ENCODE measurements at regions not wholly inside any gene's neighbourhood (a gene's known extent, or its start where the extent isn't known, plus 50 kb on each side); places are given as distances from the start of the nearest gene placed in this dataset.

DNA sequence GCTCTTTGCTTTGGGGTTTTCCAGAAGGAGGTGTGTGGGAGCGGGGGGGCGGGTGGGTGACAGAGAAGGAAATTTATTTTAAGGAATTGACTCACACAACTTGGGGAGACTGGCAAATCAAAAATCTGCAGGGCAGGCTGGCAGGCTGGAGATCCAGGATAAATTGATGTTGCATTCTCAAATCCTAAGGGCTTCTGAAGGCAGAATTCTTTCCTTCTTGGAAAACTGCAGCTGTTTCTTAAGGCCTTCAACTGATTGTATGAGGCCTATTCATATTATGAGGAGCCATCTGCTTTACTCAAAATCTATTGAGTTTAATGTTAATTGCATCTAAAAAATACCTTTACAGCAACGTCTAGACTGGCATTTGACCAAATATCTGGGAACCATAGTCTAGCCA is 1528.8 kb upstream of the LRRTM3 start (continued):
- TF ChIP-seq, protein P1, sequence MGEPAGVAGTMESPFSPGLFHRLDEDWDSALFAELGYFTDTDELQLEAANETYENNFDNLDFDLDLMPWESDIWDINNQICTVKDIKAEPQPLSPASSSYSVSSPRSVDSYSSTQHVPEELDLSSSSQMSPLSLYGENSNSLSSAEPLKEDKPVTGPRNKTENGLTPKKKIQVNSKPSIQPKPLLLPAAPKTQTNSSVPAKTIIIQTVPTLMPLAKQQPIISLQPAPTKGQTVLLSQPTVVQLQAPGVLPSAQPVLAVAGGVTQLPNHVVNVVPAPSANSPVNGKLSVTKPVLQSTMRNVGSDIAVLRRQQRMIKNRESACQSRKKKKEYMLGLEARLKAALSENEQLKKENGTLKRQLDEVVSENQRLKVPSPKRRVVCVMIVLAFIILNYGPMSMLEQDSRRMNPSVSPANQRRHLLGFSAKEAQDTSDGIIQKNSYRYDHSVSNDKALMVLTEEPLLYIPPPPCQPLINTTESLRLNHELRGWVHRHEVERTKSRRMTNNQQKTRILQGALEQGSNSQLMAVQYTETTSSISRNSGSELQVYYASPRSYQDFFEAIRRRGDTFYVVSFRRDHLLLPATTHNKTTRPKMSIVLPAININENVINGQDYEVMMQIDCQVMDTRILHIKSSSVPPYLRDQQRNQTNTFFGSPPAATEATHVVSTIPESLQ (CRISPR knock-in tag; conservative IDR thresholded peaks at IDR 0.05): no peak
- TF ChIP-seq EP300 (IDR thresholded peaks at IDR 0.05; ENCODE audit: low read depth in 2 of 2, low read length in 2 of 2) (no peak), EP300 (CRISPR knock-in tag; IDR thresholded peaks at IDR 0.05; ENCODE audit: borderline replicate concordance) (no peak), DMAP1 (CRISPR knock-in tag; IDR thresholded peaks at IDR 0.05) (no peak), ZNF556 (CRISPR knock-in tag; IDR thresholded peaks at IDR 0.05; ENCODE audit: borderline replicate concordance) (no peak), ZNF232 (CRISPR knock-in tag; IDR thresholded peaks at IDR 0.05; ENCODE audit: borderline replicate concordance) (no peak)

DNA sequence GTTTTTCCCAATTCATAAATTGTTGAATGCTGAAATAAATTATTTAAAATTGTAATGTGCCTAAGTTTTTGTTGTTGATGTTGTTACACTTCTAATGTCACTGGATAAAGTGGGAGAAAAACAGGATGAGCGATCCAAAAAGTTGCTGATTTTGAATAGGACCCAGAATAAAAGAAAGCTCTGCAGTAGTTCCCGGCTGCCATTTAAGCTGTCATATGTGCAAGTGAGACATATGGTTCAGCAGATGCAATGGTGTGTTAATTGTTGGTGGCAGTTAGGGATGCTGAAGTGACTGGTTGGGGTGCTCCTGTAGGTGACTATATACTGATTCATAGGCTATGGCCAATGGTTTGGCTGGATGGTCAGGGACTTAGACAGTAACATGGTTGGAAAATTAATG is 1517.4 kb upstream of the LRRTM3 start:
- Histone ChIP-seq H3K27ac (ENCODE audit: extremely low read length, insufficient read depth, low read length) (no peak overlapping the region), H3K4me3 (replicated peaks in 1 of 3; ENCODE audit: insufficient read depth in 1 of 3, low read depth in 2 of 3, low read length in 3 of 3) (no peak overlapping the region), H2AFZ (ENCODE audit: low read length) (no peak overlapping the region), H3K9me3 (ENCODE audit: low read length) (no peaks in the 10 kb centered on the region), H3K9ac (ENCODE audit: insufficient read depth, low read depth, low read length) (no peak overlapping the region), H3K27me3 (ENCODE audit: control insufficient read depth in 1 of 2, insufficient read depth in 2 of 2, low read length in 2 of 2) (no peaks in the 10 kb centered on the region), H3K36me3 (replicated peaks in 1 of 2; ENCODE audit: control insufficient read depth in 1 of 2, insufficient read depth in 2 of 2, low read length in 2 of 2) (no peaks in the 10 kb centered on the region), H3K4me1 (ENCODE audit: insufficient read depth, low read length) (no peaks in the 10 kb centered on the region), H3K4me2 (ENCODE audit: low read depth, low read length) (no peak overlapping the region), H3K79me2 (ENCODE audit: insufficient read depth, low read length) (no peaks in the 10 kb centered on the region), H4K20me1 (ENCODE audit: insufficient read depth, low read length) (no peaks in the 10 kb centered on the region)
- in situ Hi-C loops (cut with HindIII; ENCODE audit: extremely low pct_ligation_motif_present, low pct_unique_long_range_greater_than_20kb) (no loop called here), intact Hi-C loops (cut with micrococcal nuclease; ENCODE audit: unreplicated experiment) (no loop called here)
- no peak for DNase-seq (ENCODE audit: low spot score)
- POLR2A ChIA-PET: no interaction called here
- ATAC-seq: no peak
- no TSS peak for BruUV-seq (replicated peaks)
- WGBS (ENCODE audit: low lambda C conversion rate): 2% methylated on average over 2 of the region's 2 CpGs
- FAIRE-seq: no peak
- CTCF ChIA-PET (ENCODE audit: low intra/inter-chr PET ratio, low total read pairs): no interaction called here
- TF ChIP-seq, protein P2, sequence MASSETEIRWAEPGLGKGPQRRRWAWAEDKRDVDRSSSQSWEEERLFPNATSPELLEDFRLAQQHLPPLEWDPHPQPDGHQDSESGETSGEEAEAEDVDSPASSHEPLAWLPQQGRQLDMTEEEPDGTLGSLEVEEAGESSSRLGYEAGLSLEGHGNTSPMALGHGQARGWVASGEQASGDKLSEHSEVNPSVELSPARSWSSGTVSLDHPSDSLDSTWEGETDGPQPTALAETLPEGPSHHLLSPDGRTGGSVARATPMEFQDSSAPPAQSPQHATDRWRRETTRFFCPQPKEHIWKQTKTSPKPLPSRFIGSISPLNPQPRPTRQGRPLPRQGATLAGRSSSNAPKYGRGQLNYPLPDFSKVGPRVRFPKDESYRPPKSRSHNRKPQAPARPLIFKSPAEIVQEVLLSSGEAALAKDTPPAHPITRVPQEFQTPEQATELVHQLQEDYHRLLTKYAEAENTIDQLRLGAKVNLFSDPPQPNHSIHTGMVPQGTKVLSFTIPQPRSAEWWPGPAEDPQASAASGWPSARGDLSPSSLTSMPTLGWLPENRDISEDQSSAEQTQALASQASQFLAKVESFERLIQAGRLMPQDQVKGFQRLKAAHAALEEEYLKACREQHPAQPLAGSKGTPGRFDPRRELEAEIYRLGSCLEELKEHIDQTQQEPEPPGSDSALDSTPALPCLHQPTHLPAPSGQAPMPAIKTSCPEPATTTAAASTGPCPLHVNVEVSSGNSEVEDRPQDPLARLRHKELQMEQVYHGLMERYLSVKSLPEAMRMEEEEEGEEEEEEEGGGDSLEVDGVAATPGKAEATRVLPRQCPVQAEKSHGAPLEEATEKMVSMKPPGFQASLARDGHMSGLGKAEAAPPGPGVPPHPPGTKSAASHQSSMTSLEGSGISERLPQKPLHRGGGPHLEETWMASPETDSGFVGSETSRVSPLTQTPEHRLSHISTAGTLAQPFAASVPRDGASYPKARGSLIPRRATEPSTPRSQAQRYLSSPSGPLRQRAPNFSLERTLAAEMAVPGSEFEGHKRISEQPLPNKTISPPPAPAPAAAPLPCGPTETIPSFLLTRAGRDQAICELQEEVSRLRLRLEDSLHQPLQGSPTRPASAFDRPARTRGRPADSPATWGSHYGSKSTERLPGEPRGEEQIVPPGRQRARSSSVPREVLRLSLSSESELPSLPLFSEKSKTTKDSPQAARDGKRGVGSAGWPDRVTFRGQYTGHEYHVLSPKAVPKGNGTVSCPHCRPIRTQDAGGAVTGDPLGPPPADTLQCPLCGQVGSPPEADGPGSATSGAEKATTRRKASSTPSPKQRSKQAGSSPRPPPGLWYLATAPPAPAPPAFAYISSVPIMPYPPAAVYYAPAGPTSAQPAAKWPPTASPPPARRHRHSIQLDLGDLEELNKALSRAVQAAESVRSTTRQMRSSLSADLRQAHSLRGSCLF (CRISPR knock-in tag; IDR thresholded peaks at IDR 0.05; ENCODE audit: borderline replicate concordance): no peak
- TF ChIP-seq TP53 (CRISPR knock-in tag; conservative IDR thresholded peaks at IDR 0.05) (no peak), GABPB1 (CRISPR knock-in tag; IDR thresholded peaks at IDR 0.05) (no peak), ZNF839 (CRISPR knock-in tag; IDR thresholded peaks at IDR 0.05; ENCODE audit: borderline replicate concordance) (no peak), KLF16 (CRISPR knock-in tag; IDR thresholded peaks at IDR 0.05) (no peak), ZNF205 (CRISPR knock-in tag; IDR thresholded peaks at IDR 0.05) (no peak), PTBP1 (IDR thresholded peaks at IDR 0.05; ENCODE audit: low read depth, low read length, poor library complexity, severe bottlenecking) (no peak), PCBP2 (optimal IDR thresholded peaks at IDR 0.05; ENCODE audit: low read depth, low read length, poor library complexity, severe bottlenecking) (no peak), TSC22D2 (CRISPR knock-in tag; IDR thresholded peaks at IDR 0.05; ENCODE audit: borderline replicate concordance) (no peak), ZNF550 (CRISPR knock-in tag; IDR thresholded peaks at IDR 0.05; ENCODE audit: borderline replicate concordance) (no peak), CAMTA2 (CRISPR knock-in tag; IDR thresholded peaks at IDR 0.05; ENCODE audit: borderline replicate concordance) (no peak), SP1 (IDR thresholded peaks at IDR 0.05) (no peak), SP1 (CRISPR knock-in tag; IDR thresholded peaks at IDR 0.05) (no peak), KLF9 (CRISPR knock-in tag; IDR thresholded peaks at IDR 0.05; ENCODE audit: low read depth) (no peak)

All from HepG2 (cell line).